ENCODE measurements at regions not wholly inside any gene's neighbourhood (a gene's known extent, or its start where the extent isn't known, plus 50 kb on each side); places are given as distances from the start of the nearest gene placed in this dataset.

DNA sequence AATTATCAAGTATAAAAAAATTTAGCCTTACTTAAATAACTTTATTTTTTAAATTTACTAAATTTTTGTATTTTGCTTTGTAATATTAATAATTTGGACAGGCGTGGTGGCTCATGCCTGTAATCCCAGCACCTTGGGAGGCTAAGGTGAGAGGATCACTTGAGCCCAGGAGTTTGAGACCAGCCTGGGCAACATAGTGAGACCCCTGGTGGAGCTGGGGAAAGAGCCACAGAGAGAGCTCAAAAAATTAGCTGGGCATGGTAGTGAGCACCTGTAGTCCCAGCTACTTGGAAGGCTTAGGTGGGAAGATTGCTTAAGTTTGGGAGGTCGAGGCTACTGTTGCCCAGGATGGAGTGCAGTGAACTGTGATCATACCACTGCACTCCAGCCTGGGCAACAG lies 143.5 kb downstream of the B3GNT2 start:
- Histone ChIP-seq H3K27me3 (no peaks in the 10 kb centered on the region), H3K4me1 (peaks cover 14 to 27% (median 15%) of the 10 kb centered on the region in 4 donors), H3K9me3 (no peaks in the 10 kb centered on the region), H3K36me3 (no peaks in the 10 kb centered on the region), H3K27ac (no peak overlapping the region), H3K4me3 (no peak overlapping the region)
- no peak for DNase-seq
- TF ChIP-seq EP300 (IDR thresholded peaks at IDR 0.05): no peak
- TF ChIP-seq POLR2A (IDR thresholded peaks at IDR 0.05): no peak
- TF ChIP-seq, protein P1, sequence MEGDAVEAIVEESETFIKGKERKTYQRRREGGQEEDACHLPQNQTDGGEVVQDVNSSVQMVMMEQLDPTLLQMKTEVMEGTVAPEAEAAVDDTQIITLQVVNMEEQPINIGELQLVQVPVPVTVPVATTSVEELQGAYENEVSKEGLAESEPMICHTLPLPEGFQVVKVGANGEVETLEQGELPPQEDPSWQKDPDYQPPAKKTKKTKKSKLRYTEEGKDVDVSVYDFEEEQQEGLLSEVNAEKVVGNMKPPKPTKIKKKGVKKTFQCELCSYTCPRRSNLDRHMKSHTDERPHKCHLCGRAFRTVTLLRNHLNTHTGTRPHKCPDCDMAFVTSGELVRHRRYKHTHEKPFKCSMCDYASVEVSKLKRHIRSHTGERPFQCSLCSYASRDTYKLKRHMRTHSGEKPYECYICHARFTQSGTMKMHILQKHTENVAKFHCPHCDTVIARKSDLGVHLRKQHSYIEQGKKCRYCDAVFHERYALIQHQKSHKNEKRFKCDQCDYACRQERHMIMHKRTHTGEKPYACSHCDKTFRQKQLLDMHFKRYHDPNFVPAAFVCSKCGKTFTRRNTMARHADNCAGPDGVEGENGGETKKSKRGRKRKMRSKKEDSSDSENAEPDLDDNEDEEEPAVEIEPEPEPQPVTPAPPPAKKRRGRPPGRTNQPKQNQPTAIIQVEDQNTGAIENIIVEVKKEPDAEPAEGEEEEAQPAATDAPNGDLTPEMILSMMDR (IDR thresholded peaks at IDR 0.05): no peak
- TF ChIP-seq POLR2AphosphoS5 (IDR thresholded peaks at IDR 0.05): no peak
- intact Hi-C loops (cut with DNase I; ENCODE audit: low total_unique reads): no loop called here
- 80 to 93% (median 85%) methylated on average over 2 of the region's 2 CpGs for WGBS, 5 donors

GRCh38 chr2:62338111-62338510 lies 142.2 kb downstream of the B3GNT2 start:
- intact Hi-C loops (cut with DNase I; ENCODE audit: low total_unique reads): no loop called here
- no peak for DNase-seq
- Histone ChIP-seq H3K9me3 (no peaks in the 10 kb centered on the region), H3K36me3 (no peaks in the 10 kb centered on the region), H3K4me3 (no peak overlapping the region), H3K4me1 (peaks cover 7 to 18% (median 8%) of the 10 kb centered on the region in 4 donors), H3K27me3 (no peaks in the 10 kb centered on the region), H3K27ac (no peak overlapping the region)
- 78 to 81% (median 79%) methylated on average over 4 of the region's 4 CpGs for WGBS, 5 donors
- no peak for TF ChIP-seq POLR2A (IDR thresholded peaks at IDR 0.05)
- peak in 1 of 3 donors; percentile 8 for TF ChIP-seq POLR2AphosphoS5 (IDR thresholded peaks at IDR 0.05)

- H3K4me3 ChIP-seq: no peak overlapping the region
- H3K4me1 ChIP-seq: peaks cover 4 to 13% (median 6%) of the 10 kb centered on the region in 4 donors
- no peaks in the 10 kb centered on the region for H3K27me3 ChIP-seq
- WGBS, 5 donors: 95 to 98% (median 97%) methylated on average over 4 of the region's 4 CpGs
- no peak for DNase-seq
- no peaks in the 10 kb centered on the region for H3K9me3 ChIP-seq
- TF ChIP-seq, protein P1 (IDR thresholded peaks at IDR 0.05): no peak
- TF ChIP-seq POLR2AphosphoS5 (IDR thresholded peaks at IDR 0.05): no peak
- H3K36me3 ChIP-seq: no peaks in the 10 kb centered on the region
- no peak overlapping the region for H3K27ac ChIP-seq
- intact Hi-C loops (cut with DNase I; ENCODE audit: low total_unique reads): no loop called here
Observed at GRCh38 chr2:62337403-62337802, 141.5 kb downstream of the B3GNT2 start.

GRCh38 chr2:62335612-62336011 lies 139.7 kb downstream of the B3GNT2 start:
- Histone ChIP-seq H3K4me3 (no peak overlapping the region), H3K27ac (no peak overlapping the region), H3K9me3 (no peaks in the 10 kb centered on the region), H3K27me3 (no peaks in the 10 kb centered on the region), H3K4me1 (peaks cover 0 to 7% (median 2%) of the 10 kb centered on the region in 4 donors), H3K36me3 (no peaks in the 10 kb centered on the region)
- intact Hi-C loops (cut with DNase I; ENCODE audit: low total_unique reads): no loop called here
- WGBS, 5 donors: 57 to 82% (median 78%) methylated on average over 5 of the region's 5 CpGs
- TF ChIP-seq, protein P1 (IDR thresholded peaks at IDR 0.05): no peak
- TF ChIP-seq POLR2AphosphoS5 (IDR thresholded peaks at IDR 0.05) (no peak), POLR2A (IDR thresholded peaks at IDR 0.05) (no peak), EP300 (IDR thresholded peaks at IDR 0.05) (no peak)
- DNase-seq: no peak

DNA sequence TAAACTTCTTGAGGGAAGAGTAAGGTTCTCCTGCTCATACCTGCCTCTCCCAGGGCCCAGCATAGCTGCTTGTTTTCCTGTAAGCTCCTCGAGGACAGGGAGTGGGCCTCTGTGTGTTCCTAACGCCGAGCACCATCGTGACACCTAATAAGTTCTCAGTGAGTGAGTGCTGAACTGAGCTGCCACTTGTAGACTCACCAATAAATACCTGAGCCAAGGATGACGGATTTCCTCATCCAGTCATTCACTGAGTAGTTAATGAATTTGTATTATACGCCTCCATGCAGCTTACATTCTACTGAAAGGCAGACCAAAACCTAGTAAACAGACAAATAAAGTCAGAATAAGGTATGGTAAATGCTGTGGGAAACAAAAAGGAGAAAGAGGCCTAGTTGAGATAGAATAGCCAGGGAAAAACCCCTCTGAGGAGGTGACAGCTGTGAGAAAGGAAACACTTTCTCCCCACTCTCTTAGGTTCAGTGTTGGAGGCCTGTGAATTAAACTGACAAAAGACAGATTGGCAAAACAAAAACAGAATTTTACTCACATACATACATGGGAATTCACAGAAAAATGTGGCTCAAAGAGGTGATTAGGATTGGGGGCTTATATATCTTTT lies 138.6 kb downstream of the B3GNT2 start:
- Histone ChIP-seq H3K9me3 (no peaks in the 10 kb centered on the region), H3K4me1 (peaks cover 0 to 14% (median 2%) of the 10 kb centered on the region in 4 donors), H3K4me3 (no peak overlapping the region), H3K27me3 (no peaks in the 10 kb centered on the region), H3K36me3 (no peaks in the 10 kb centered on the region), H3K27ac (no peak overlapping the region)
- TF ChIP-seq POLR2A (IDR thresholded peaks at IDR 0.05) (no peak), EP300 (IDR thresholded peaks at IDR 0.05) (no peak), POLR2AphosphoS5 (IDR thresholded peaks at IDR 0.05) (no peak)
- TF ChIP-seq, protein P1 (IDR thresholded peaks at IDR 0.05): no peak
- intact Hi-C loops (cut with DNase I; ENCODE audit: low total_unique reads): no loop called here
- 84 to 95% (median 88%) methylated on average over 6 of the region's 6 CpGs for WGBS, 5 donors
- no peak for DNase-seq

Data from stomach (tissue), 8 donors.